Liver (tissue), 8 donors: ENCODE measurements at regions not wholly inside any gene's neighbourhood (a gene's known extent, or its start where the extent isn't known, plus 50 kb on each side); places are given as distances from the start of the nearest gene placed in this dataset.

Experiments used
- DNase-seq: peaks from one replicate; pipeline ENCODE4 v3.0.0-alpha.2; 2017; ENCODE audit warnings: low spot score
- H3K27ac ChIP-seq, 2 donors: one replicate each; pipeline ENCODE4 v1.7.0; 2013; ENCODE audit warnings: inconsistent platforms in 2 of 2, low read length in 2 of 2, control low read depth in 1 of 2, low read depth in 1 of 2, mild to moderate bottlenecking in 1 of 2
- H3K27me3 ChIP-seq, 4 donors: one replicate each; pipeline versions ENCODE4 v1.6.1 to v1.7.0; 2013; ENCODE audit warnings: low read length in 3 of 4, inconsistent platforms in 1 of 4, mild to moderate bottlenecking in 1 of 4, moderate library complexity in 1 of 4; ENCODE audit not compliant: control insufficient read depth in 4 of 4, insufficient read depth in 4 of 4
- H3K36me3 ChIP-seq, 4 donors: one replicate each; pipeline versions ENCODE4 v1.6.1 to v1.7.0; 2013; ENCODE audit warnings: low read length in 3 of 4, mild to moderate bottlenecking in 3 of 4, low read depth in 1 of 4, moderate library complexity in 1 of 4; ENCODE audit not compliant: control insufficient read depth in 4 of 4, insufficient read depth in 3 of 4
- H3K4me1 ChIP-seq, 4 donors: one replicate each; pipeline versions ENCODE4 v1.6.1 to v1.7.0; 2013; ENCODE audit warnings: low read length in 3 of 4, mild to moderate bottlenecking in 3 of 4, moderate library complexity in 1 of 4; ENCODE audit not compliant: control insufficient read depth in 4 of 4, insufficient read depth in 4 of 4
- H3K4me3 ChIP-seq, 3 donors: one replicate each; pipeline versions ENCODE4 v1.6.1 to v1.7.0; 2013; ENCODE audit warnings: low read length in 3 of 3, control low read depth in 1 of 3, low read depth in 1 of 3, mild to moderate bottlenecking in 1 of 3
- H3K9ac ChIP-seq, 2 donors: one replicate each; pipeline ENCODE4 v1.7.0; 2013; ENCODE audit warnings: low read length in 2 of 2, mild to moderate bottlenecking in 2 of 2, moderate library complexity in 2 of 2, control low read depth in 1 of 2, low read depth in 1 of 2
- H3K9me3 ChIP-seq, 4 donors: one replicate each; pipeline versions ENCODE4 v1.6.1 to v1.7.0; 2013; ENCODE audit warnings: low read length in 3 of 4; ENCODE audit not compliant: control insufficient read depth in 4 of 4
- EGR1 ChIP-seq, 2 donors: IDR thresholded peaks; 2 replicates each; pipeline ENCODE4 v1.6.1; 2016 to 2018; ENCODE audit warnings: antibody characterized with exemption in 2 of 2, low read depth in 2 of 2
- FOXA2 ChIP-seq: IDR thresholded peaks from 2 replicates; pipeline ENCODE4 v1.6.1; 2016; ENCODE audit warnings: antibody characterized with exemption
- GABPA ChIP-seq, 2 donors: IDR thresholded peaks in 1 of 2; conservative IDR thresholded peaks in 1 of 2; 2 replicates each; pipeline ENCODE4 v1.6.1; 2016; ENCODE audit warnings: antibody characterized with exemption in 2 of 2, mild to moderate bottlenecking in 1 of 2, moderate library complexity in 1 of 2
- HNF4A ChIP-seq, 2 donors: conservative IDR thresholded peaks; 2 replicates each; pipeline ENCODE4 v1.6.1; 2016; ENCODE audit warnings: antibody characterized with exemption in 2 of 2, mild to moderate bottlenecking in 2 of 2
- REST ChIP-seq: IDR thresholded peaks from 2 replicates; pipeline ENCODE4 v1.6.1; 2016; ENCODE audit warnings: antibody characterized with exemption, mild to moderate bottlenecking
- RXRA ChIP-seq, 2 donors: IDR thresholded peaks; 2 replicates each; pipeline ENCODE4 v1.6.1; 2017 to 2018; ENCODE audit warnings: antibody characterized with exemption in 2 of 2, mild to moderate bottlenecking in 1 of 2
- SP1 ChIP-seq: IDR thresholded peaks from 2 replicates; pipeline ENCODE4 v1.6.1; 2018; ENCODE audit warnings: antibody characterized with exemption, mild to moderate bottlenecking
- YY1 ChIP-seq: IDR thresholded peaks from 2 replicates; pipeline ENCODE4 v1.6.1; 2016; ENCODE audit warnings: antibody characterized with exemption, mild to moderate bottlenecking
- ZBTB33 ChIP-seq: IDR thresholded peaks from 2 replicates; pipeline ENCODE4 v1.6.1; 2016; ENCODE audit warnings: antibody characterized with exemption
- WGBS: extraction: QIAGEN DNeasy Blood & Tissue Kit; methylation state at CpG from one replicate; pipeline ENCODE4 v1.1.7; 2013; 5-methylcytosine and 5-hydroxymethylcytosine counted together
- TF ChIP-seq, protein P1 (sequence below): IDR thresholded peaks from 2 replicates; pipeline ENCODE4 v1.6.1; 2016; ENCODE audit warnings: antibody characterized with exemption
- TF ChIP-seq, protein P2 (sequence below): fragments of 150-350 bp; IDR thresholded peaks from 2 replicates; pipeline ENCODE4 v1.5.1; 2017; ENCODE audit warnings: improper control_type of control experiment, low read depth, low read length; ENCODE audit not compliant: missing input control
- donor health status: healthy.
- donor health status: healthy.
- donor health status: healthy.
- donor health status: healthy.
- donor health status: healthy.

DNA sequence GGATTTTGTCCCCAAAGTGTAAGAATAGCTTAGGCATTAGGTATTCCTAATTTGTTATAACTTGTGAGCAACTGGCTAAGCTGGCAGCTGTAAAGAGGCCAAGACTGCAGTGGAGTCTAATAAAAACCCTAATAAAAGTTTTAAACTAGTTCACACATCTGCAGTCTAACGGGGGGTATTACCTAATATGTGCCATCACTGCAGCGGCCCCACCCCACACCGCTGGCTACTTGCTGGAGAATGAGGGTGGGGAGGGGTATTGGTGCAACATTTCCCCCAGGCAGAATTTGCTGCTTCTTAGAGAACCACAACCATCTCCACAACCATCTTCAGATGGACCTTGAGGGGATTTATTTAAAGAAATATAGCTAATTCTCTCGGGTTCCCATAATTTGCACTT lies 135.0 kb downstream of the ZC3H11B start:
- WGBS: 85% methylated on average over 4 of the region's 4 CpGs
- Histone ChIP-seq H3K27me3 (no peaks in the 10 kb centered on the region), H3K4me3 (no peak overlapping the region), H3K9ac (no peak overlapping the region), H3K36me3 (no peaks in the 10 kb centered on the region), H3K27ac (no peak overlapping the region), H3K4me1 (no peaks in the 10 kb centered on the region), H3K9me3 (no peaks in the 10 kb centered on the region)
- no peak for DNase-seq
- no peak for TF ChIP-seq REST
- TF ChIP-seq, protein P1, sequence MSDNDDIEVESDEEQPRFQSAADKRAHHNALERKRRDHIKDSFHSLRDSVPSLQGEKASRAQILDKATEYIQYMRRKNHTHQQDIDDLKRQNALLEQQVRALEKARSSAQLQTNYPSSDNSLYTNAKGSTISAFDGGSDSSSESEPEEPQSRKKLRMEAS: no peak

DNA sequence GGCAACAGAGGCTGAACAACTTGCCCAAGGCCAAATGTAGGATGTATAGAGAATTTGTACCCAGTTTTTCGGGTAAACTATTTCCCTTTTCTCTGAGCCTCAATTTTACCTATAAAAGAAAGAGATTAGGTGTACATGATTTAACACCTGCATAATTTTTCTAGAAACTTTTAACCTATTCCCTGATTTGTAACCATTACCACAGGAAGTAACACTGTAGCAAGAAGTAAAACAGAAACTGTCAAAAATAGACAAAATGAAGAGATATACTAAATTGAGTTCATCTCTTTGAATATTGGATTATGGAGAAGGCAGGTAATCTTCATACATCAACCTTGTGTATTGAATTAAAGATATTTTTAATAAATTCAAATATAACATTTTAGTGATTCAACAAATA lies 136.2 kb downstream of the ZC3H11B start:
- H3K9me3 ChIP-seq: no peaks in the 10 kb centered on the region
- DNase-seq: no peak
- WGBS: 81% methylated on average over 1 of the region's 1 CpG
- no peak overlapping the region for H3K4me3 ChIP-seq
- H3K36me3 ChIP-seq: no peaks in the 10 kb centered on the region
- no peak for TF ChIP-seq HNF4A (conservative IDR thresholded peaks at IDR 0.05)
- TF ChIP-seq YY1: no peak
- TF ChIP-seq ZBTB33: no peak
- no peaks in the 10 kb centered on the region for H3K4me1 ChIP-seq
- H3K9ac ChIP-seq: no peak overlapping the region
- no peaks in the 10 kb centered on the region for H3K27me3 ChIP-seq
- H3K27ac ChIP-seq: no peak overlapping the region

DNA sequence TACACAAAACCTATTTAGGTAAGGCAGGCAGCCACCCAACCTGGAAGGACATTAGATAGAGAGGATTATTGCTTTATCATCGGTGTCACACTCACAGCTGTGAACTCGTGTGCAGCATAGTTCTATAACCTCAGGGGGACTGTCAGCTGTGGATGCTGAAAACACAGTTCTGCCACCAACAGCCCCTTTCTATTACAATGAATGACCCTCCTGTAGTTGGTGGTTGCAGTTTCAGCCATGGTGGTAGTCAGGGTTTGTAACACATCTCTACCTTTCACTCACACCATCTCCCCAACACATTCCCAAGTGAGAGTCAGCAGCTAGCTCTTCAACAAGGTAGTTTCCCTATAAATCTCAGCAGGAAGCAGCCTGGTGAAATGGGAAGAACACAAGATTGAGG lies 136.8 kb downstream of the ZC3H11B start:
- no peak overlapping the region for H3K27ac ChIP-seq
- DNase-seq: no peak
- WGBS: 73% methylated on average over 2 of the region's 2 CpGs

More for the DNA sequence above, 136.8 kb downstream of the ZC3H11B start:
- TF ChIP-seq EGR1 (IDR thresholded peaks at IDR 0.05; ENCODE audit: low read depth in 2 of 2): no peak
- TF ChIP-seq FOXA2: no peak
- no peak for TF ChIP-seq SP1
- no peak for TF ChIP-seq GABPA (IDR thresholded peaks at IDR 0.05 in 1 of 2, conservative IDR thresholded peaks at IDR 0.05 in 1 of 2)
- no peak for TF ChIP-seq ZBTB33
- TF ChIP-seq, protein P2, sequence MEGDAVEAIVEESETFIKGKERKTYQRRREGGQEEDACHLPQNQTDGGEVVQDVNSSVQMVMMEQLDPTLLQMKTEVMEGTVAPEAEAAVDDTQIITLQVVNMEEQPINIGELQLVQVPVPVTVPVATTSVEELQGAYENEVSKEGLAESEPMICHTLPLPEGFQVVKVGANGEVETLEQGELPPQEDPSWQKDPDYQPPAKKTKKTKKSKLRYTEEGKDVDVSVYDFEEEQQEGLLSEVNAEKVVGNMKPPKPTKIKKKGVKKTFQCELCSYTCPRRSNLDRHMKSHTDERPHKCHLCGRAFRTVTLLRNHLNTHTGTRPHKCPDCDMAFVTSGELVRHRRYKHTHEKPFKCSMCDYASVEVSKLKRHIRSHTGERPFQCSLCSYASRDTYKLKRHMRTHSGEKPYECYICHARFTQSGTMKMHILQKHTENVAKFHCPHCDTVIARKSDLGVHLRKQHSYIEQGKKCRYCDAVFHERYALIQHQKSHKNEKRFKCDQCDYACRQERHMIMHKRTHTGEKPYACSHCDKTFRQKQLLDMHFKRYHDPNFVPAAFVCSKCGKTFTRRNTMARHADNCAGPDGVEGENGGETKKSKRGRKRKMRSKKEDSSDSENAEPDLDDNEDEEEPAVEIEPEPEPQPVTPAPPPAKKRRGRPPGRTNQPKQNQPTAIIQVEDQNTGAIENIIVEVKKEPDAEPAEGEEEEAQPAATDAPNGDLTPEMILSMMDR: no peak
- TF ChIP-seq RXRA (IDR thresholded peaks at IDR 0.05): no peak
- Histone ChIP-seq H3K27me3 (no peaks in the 10 kb centered on the region), H3K9ac (no peak overlapping the region), H3K4me3 (no peak overlapping the region), H3K36me3 (no peaks in the 10 kb centered on the region), H3K4me1 (no peaks in the 10 kb centered on the region), H3K9me3 (no peaks in the 10 kb centered on the region)
